ENCODE measurements at regions not wholly inside any gene's neighbourhood (a gene's known extent, or its start where the extent isn't known, plus 50 kb on each side); places are given as distances from the start of the nearest gene placed in this dataset.

DNA sequence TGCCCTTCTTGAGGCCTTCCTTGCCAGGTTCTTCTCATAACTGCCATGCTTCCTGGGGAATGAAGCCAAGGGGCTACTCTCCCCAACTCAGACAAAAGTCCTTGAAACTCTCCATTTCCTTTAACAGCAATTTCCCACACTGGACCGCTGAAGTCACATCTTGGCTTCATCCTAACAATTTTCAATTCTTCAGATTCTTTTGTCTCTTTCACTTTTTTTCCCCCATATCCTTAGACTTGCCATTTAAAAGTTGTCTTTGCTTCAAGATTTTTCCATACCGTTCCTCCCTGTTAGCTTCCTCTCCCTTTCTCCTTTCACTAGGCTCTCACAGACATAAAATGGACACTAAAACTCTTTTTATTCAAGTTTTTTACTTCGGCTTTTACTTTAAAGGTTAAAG is 93.1 kb upstream of the ITGA1 start:
- DNase-seq (no peak), ATAC-seq (no peak)
- intact Hi-C loops (cut with DNase I): loop anchor here (5.0 to 10.0 kb wide), 2 partner anchors 93 to 220 kb away; partner anchors contain the start of genes ITGA1 (in 1 of the 2) and PELO (in 1 of the 2)

- intact Hi-C loops (cut with DNase I): no loop called here
- DNase-seq (no peak), ATAC-seq (peak in 1 of 2 donors; percentile 30)
These were observed 84.8 kb upstream of the ITGA1 start for GRCh38 chr5:52702877-52703276.

GRCh38 chr5:52703321-52703720 is 84.4 kb upstream of the ITGA1 start:
- intact Hi-C loops (cut with DNase I): no loop called here
- DNase-seq (no peak), ATAC-seq (no peak)

GRCh38 chr5:52705720-52706119 is 82.0 kb upstream of the ITGA1 start:
- no peak for DNase-seq
- intact Hi-C loops (cut with DNase I): no loop called here
- ATAC-seq: no peak

DNA sequence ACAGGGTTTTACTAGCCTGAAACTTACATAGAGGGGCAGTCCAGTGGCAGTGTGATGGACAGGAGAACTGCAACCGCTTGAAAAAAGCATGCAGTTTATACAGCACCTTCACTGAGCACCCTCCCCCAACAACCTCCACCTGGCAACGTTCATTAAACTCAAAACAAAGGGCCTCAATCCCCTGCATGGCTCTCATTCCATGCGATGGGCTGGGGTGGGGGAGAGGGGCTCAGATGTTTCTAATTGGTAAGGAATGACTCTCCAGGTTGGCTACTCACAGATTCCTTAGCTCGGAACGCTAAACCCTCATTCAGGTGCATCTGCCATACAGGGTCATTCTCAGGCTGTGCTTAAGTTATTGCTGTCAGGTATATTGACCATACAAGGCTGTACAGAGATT is 80.9 kb upstream of the ITGA1 start:
- intact Hi-C loops (cut with DNase I): no loop called here
- no peak for ATAC-seq

GRCh38 chr5:52707616-52708015 is 80.1 kb upstream of the ITGA1 start:
- DNase-seq (no peak), ATAC-seq (no peak)
- intact Hi-C loops (cut with DNase I): no loop called here

More for the DNA sequence above, 80.9 kb upstream of the ITGA1 start:
- no peak for DNase-seq

DNA sequence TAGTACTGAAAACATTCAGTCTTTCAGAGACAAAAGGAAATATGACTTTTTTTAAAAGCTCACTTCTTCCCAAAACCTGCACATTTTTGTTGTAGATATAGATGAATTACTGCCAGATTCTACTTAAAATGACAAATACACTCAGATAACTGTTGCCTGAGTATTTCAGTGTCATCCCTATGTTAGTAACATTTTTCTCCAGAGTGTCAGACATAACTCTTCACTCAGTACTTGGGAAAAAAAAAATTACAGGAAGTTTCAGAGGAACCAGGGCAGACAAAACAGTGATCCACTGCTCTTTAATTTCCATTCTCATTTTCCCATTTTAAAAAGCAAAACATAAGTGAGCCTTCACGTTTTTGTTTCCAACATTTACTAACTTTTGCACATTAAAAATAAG is 79.3 kb upstream of the ITGA1 start:
- ATAC-seq (no peak), DNase-seq (no peak)
- intact Hi-C loops (cut with DNase I): no loop called here

GRCh38 chr5:52709167-52709925 is 78.4 kb upstream of the ITGA1 start:
- ATAC-seq: peak in 1 of 2 donors; percentile 42
- intact Hi-C loops (cut with DNase I): no loop called here
- no peak for DNase-seq

DNA sequence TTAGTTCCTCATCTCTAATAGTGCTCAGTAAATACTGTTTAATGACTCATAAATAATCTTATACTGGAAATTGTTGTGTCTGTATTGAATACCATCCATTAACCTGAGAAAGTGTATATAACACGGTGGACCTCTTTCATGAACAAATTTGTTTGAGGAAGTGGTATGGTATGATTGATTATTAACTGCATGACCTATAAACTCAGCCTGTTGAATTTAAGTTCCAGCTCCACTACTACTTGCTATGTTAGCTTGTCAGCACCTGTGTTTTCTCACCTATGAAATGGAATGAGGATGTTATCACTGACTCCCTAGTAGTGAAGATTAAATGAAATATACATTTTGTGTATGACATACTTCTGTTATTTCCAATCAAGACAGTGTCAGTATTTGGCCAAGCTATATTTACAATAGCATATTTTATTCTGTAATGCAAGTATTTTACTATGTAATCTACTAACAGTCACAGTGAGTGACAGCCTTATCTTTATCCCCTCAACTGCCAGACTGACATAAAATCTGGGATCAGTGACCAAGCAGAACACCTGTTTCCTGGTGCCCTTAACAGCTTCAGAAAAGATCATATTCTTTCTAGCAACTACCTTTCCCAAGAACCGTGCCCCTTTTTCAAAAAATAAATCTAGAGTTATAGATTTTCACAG is 77.3 kb upstream of the ITGA1 start:
- ATAC-seq (no peak), DNase-seq (no peak)

DNA sequence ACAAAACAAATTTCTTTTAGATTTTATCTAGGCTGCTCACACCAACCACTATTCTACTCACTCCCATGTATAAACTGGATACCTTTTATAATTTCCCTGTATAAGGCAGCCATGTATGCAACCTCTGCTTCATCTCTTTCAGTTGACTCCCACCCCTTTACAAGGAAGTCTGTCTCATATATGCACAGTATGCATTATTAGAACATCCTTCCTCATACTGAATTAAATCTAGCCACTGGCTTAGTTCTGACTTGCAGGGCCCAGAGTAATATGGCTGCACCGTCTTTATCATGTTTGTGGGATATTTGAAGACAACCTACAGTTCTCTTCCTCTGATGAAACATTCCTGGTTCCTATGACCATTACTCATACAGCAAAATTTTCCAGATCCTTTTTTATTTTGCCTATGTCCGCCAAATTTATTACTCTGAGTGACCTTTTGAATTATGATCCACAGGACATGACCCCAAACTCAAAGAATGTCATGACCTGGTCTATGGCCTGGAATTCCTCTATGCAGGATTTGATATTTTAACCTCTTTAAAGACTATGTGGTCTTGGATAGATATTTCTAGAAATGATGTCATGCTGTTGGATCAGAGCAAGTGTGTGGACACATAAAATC is 76.6 kb upstream of the ITGA1 start:
- no peak for DNase-seq
- intact Hi-C loops (cut with DNase I): no loop called here

More for the DNA sequence above, 77.3 kb upstream of the ITGA1 start:
- intact Hi-C loops (cut with DNase I): no loop called here

GRCh38 chr5:52712354-52712753 is 75.4 kb upstream of the ITGA1 start:
- ATAC-seq (no peak), DNase-seq (no peak)
- intact Hi-C loops (cut with DNase I): no loop called here

More for the DNA sequence above, 76.6 kb upstream of the ITGA1 start:
- ATAC-seq: no peak

GRCh38 chr5:52725065-52725746 is 62.5 kb upstream of the ITGA1 start:
- ATAC-seq: peak; percentile 29 to 47
- DNase-seq: no peak
- intact Hi-C loops (cut with DNase I): no loop called here

GRCh38 chr5:52725808-52726207 is 61.9 kb upstream of the ITGA1 start:
- intact Hi-C loops (cut with DNase I): no loop called here
- ATAC-seq: no peak
- DNase-seq: no peak

- DNase-seq: no peak
- ATAC-seq: no peak
- intact Hi-C loops (cut with DNase I): no loop called here
These were observed 60.7 kb upstream of the ITGA1 start for GRCh38 chr5:52727020-52727419.

DNA sequence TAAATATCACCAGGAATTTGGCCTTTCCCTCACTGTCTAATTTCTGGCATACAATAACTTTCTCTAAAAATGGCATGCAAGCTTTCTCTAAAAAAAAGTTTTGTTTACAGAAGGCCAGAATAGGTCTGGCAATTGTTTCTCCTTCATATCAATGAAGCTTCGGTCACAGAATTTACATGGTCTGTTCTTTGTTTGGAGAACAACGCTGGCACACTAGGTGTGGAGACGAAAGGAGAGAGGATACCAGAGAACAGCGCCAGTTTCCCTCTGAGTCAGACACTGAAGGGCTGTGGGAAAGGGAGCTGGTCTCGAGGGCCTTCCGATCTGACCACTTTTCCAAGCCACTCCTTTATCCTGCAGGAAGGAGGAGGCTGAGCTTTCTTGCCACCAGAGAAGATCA is 60.1 kb upstream of the ITGA1 start:
- ATAC-seq: peak; percentile 82 to 87
- intact Hi-C loops (cut with DNase I): no loop called here
- DNase-seq: peak; percentile 23

GRCh38 chr5:52728224-52728623 is 59.5 kb upstream of the ITGA1 start:
- no peak for DNase-seq
- intact Hi-C loops (cut with DNase I): no loop called here
- ATAC-seq: no peak

DNA sequence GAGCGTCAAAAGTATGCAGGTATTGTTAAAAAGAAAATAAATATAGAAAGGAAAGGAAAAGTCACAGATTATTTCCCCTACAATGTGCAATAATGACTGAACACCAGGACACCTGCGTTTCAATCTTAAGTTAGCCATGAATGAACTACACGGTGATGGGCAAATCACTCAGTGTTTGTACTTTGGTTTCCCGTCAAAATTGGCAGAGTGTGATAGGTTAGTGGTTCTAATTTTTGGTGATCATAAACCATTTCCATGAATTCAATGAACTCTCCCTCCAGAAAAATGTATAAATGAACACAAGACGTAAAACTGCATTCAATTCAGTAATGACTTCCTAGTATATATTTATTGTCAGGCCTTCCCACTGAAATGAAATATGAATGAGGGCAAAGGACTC is 59.0 kb upstream of the ITGA1 start:
- DNase-seq: no peak
- ATAC-seq: no peak
- intact Hi-C loops (cut with DNase I): no loop called here

- ATAC-seq (no peak), DNase-seq (no peak)
- intact Hi-C loops (cut with DNase I): no loop called here
These were observed 56.3 kb upstream of the ITGA1 start for GRCh38 chr5:52731274-52732027.

- no peak for ATAC-seq
- no peak for DNase-seq
- intact Hi-C loops (cut with DNase I): no loop called here
These were observed 53.2 kb upstream of the ITGA1 start for GRCh38 chr5:52734557-52734956.

All from left cardiac atrium (tissue), 4 donors.